T-helper 2 cell treated with Interferon-gamma antibody and Interleukin-4, amounts not matched to agents 100 ng/mL and 5 ng/mL, for 36 hours (primary cell): ENCODE measurements at regions not wholly inside any gene's neighbourhood (a gene's known extent, or its start where the extent isn't known, plus 50 kb on each side); places are given as distances from the start of the nearest gene placed in this dataset.
"Not testable (repeated sequence)": the region's sequence is repeated elsewhere in the genome, so short reads cannot be mapped to it uniquely, and the experiment has no call there.

Source experiments
- intact Hi-C: fragments of 100-400 bp; cut with micrococcal nuclease; formaldehyde crosslinking; loops from one replicate; pipeline ENCODE4 v1.15.1; 2023

DNA sequence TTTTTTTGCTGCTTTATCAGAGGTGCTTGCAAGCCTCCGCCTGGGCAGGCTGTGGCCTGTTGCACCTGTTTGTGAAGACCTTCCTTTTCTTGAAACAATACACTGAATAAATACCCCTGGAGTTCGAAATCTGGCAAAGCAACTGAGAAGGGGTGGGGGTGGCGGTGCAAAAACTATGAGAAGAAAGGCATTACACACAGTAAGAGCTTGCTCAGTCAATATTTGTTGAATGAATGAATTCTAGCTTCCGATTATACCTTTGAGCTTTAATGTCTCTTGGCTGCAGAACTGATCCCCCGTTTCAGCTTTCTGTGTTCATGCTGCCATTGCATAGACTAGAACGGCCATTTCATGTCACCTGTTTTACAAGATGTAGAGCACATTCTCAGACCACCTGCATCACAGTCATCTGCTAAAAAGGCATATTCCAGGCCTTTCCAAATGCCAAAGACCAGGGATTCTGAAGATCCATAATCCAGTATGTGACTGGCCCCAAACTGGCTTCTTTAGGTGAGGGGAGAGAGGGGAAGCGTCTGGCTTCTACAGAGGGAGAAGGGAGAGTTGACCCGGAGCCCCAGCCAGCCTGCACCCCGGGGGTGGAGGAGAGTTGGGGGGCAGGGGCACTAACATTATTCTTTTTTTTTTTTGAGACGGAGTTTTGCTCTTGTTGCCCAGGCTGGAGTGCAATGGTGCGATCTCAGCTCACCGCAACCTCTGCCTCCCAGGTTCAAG is 111.5 kb downstream of the ETS2 start:
- intact Hi-C loops = no loop called here

DNA sequence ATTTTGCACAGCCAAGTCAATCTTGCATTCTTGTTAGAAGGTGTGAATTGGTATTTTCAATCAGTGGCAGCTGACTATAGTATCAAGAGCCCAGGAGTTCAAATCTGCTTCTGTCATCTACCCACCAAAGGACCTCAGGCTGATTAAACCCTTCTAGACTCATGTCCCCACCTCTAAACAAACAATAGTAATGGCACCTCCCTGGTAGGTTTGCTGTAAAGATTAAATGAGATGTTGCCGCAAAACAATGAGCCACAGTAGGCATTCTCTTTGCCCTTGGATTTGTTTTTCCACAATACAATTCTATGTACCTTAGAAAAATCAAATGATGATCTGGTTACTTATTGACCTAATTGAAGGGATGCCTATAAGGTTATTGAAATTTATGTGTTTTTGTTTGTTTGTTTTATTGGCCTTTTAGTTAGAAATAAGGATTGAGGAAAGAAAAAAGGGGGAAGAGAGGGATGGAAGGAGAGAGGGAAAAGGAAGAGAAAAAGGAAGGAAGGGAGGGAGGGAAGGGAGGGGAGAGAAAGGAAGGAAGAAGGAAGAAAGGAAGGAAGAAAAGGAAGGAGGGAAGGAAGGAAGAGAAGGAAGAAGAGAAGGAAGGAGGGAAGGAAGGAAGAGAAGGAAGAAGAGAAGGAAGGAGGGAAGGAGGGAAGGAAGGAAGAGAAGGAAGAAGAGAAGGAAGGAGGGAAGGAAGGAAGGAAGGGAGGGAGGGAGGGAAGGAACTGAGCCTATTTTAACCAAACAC is 110.7 kb downstream of the ETS2 start:
- intact Hi-C loops = no loop called here

DNA sequence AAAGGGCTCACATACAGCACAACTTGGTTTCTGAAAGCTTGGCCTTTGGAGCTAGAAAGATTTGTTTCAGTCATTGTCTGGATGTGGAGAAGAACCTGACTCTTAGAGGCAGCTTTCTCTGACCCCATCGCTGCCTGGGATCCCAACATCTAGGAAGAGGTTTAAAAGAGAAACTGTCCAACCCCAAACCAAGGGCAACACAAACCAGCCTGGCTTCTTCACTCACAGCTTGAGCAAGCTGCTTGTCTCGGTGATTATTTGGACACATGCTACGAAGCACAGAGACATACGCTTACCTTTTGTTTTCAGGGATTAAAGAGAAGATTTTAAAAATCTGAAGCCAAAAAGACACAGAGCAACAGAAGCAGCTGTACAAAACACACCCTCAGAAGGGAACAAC is 109.8 kb downstream of the ETS2 start:
- intact Hi-C loops = no loop called here

DNA sequence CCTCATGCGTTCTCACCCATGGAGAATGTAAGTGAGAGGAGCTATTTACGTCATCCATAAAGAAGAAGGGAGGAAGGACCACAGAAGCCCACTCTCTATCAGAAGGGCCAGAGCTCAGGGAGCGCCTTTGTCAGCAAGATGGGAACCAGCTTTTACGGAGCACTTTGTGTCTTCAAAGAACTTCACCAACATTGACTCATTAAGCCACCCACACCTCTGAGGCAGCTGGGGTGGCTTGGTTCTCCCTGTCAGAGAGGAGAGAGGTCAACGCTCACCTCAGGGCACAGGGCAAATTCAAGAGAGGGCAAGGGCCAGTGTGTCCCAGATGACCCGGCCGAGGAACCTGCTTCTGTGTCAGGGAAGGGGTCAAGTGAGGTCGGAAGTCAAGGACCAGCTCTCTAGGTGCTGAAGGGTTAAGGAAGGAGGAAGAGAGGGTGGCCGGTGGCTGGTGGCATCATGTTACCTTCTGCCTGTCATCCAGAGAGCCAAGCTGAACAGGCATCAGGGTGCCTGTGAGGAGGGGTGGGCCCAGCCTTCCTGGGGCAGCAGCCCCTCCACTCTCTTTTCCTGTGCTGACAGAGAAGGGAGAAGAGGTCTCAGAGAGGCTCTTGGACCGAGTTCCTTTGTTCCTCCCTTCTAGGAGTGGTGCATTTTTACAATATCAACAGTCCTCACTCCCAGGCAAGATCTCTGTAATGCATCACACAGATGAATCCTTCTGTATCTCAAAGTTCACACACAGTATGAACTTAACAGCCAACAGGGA is 109.0 kb downstream of the ETS2 start:
- intact Hi-C loops = no loop called here

DNA sequence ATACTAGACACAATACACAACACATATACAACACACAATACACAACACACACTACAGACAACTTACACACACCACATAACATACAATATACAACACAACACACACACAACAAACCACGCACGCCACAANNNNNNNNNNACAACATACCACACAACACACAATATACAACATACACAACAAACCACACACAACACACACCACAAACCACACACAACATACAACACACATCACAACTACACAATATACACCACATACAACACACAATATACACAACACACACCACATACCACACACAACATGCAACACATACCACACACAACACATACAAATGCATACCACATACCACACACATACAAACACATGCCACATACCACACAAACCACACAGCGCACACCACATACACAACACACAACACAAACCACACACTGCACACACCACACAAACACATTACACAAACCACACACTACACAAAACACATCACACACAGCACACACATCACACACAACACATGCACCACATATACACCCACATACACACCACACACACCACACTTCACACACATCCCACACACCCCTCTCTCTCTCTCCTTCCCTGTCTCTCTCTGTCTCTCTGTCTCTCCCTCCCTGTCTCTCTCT is 108.3 kb downstream of the ETS2 start:
- intact Hi-C loops = no loop called here

DNA sequence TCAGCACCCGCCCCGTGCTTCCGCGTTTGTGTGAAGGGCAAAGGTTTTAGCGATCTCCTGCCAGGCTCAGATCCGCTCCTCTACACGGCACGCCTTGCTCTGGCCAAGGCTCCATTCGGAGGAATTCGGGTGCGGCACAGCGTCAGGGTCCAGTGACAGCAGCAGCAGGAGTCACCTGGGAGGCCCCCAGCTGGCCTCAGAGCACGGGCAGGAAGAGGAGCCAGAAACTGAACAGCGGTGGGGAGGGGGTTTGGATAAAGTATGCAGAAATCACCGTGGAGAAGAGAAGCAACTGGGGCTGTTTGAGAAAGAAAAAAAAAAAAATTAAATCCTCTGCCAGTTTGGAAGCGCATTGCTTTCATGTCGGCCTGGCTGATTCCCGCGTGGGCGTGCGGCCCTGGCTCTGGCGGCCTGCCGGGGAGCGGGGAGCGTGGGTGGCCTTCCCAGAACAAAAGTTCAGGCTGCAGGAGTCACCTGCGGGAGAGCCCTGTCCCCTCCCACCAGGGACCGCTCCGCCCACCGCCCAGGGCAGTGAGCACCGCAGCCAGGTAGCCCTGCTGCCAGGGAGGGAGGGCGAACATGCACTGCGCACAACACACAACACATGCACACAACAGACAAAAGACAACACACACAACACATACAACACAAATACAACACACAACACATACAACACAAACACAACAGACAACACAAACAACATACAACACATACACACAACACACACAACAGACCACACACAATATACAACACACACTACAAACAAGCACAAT is 107.6 kb downstream of the ETS2 start:
- intact Hi-C loops = no loop called here

DNA sequence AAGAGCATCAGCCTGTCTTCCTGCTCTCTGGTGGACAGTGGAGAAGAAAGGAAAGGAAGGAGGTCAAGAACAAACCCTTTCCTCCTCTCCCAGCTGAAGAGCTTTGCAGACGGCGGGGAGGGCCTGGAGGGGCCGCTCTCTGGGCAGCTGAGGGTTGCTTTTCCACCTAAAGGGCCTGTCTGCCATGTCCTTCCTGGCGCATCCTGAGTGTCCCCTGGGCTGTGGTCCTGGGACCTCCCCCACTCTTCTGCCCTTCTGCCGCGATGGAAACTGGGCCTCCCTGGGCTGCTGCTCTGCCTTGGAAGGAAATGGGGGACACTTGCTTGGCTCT is 107.0 kb downstream of the ETS2 start:
- intact Hi-C loops = no loop called here

DNA sequence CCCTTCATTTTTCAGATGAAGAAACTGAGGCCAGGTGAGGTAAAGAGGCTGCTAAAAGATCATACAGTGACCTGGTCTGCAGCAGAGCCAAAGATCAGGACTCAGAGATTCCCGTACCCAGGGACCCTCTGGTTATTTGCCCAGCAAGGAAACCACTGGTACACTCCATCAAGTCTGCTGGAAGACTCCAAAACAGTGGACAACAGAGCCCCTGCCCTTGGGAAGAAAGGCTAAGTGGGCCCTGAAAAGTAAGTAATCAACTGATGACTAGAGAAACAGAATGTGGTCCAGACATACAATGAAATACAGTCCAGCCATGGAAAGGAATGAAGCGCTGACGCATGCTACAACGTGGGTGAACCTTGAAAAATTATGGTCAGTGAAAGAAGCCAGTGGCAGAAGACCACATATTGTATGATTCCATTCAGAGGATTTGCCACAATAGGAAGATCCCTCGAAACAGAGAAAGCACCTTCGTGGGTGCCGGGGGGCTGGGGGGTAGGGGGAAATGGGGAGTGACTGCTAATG is 106.4 kb downstream of the ETS2 start:
- intact Hi-C loops = no loop called here

DNA sequence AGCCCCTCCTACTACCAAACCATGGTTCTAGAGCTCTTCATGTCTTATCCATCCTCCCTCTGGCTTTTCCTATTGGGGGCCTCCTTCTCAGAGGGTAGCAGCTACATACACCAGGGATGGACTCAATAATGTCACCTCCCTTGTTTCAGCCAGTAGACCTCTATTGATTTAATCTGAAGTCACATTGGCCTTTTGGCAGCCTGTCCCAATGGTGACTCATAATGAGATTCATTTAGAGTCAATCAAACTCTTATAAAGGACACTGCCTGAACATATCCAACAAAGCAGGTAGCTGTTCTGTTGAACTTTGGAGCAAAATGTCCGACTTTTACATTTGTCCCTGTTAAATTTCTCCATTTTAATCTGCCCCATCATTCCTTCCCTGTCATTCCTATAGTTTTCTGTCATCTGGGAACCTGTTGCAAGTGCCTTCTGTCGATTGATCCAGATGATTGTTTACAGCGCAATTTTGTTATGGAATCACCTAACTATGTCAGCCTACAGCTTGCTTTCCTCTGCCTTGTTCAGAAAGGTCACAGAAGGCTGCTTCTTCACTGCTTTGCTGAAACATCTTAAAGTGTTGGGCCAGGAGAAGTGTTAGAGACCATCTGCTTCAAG is 105.9 kb downstream of the ETS2 start:
- intact Hi-C loops = no loop called here

DNA sequence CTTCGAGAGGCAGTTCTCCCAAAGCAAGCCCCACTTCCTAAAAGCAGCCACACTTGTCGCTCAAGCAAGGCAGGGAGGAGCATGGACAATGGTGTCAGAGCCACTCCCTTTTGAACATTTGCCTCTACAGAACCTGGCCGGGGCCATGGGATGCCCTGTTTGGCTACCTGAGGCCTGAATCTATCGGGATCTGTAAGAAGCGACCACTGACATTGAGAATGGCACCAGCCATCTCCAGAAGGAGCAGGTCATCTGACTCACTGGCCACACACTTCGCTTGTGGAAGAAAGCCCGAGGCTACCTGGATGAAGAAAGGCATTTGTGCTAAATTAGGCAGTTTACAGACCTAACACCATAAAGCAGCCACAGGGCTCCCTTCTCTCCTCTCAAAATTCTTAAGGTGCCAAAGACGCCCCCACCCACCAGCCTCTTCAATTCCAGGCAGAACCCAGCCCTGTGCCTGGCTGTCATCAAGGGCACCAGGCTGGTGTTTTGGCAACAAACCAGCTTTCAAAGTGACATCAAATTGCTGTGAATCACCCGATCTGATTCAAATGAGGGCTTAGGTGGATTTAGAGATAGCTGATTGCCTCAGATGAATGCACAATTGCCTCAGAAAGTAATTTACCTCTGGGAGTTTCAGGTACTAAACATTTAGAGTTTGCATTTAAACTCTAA is 104.8 kb downstream of the ETS2 start:
- intact Hi-C loops = no loop called here

DNA sequence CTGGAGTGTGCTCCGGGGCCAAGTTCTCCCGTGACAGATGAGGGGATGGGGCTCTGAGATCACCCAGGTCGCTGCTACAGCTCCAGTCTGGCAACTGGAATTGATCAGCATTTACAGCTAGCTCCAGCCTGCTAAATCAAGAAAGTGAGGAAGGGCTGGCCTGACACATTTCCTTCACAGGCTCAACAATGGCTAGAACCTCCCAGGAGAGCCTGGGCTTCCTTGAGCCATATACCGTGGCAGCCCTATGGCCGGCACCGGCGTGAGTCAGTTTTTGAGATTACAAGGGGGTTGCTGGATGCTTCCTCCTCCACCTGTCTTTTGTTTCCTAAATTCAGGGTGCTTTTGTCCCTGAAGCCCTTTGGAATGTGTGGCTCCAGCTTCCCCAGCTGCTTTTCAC is 104.2 kb downstream of the ETS2 start:
- intact Hi-C loops = no loop called here

DNA sequence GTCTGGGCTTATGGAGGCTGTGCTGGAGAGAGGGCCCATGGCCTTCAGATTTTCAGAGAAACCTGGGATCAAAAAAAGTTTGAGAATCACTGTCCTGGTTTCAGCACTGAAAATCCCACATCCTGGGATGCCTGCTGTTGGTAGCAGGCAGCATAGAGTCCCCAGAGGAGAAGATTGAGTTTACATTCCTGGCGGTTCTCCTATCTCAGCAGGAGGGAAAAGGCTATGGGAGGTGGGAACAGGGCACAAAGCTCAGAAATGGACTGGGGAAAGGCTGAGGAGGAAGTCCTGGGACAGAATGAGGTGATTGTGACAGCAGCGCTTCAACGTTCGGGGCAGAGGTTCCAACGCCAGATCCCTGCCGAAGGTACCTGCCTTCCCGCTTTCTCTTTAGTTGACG is 103.4 kb downstream of the ETS2 start:
- intact Hi-C loops = no loop called here

DNA sequence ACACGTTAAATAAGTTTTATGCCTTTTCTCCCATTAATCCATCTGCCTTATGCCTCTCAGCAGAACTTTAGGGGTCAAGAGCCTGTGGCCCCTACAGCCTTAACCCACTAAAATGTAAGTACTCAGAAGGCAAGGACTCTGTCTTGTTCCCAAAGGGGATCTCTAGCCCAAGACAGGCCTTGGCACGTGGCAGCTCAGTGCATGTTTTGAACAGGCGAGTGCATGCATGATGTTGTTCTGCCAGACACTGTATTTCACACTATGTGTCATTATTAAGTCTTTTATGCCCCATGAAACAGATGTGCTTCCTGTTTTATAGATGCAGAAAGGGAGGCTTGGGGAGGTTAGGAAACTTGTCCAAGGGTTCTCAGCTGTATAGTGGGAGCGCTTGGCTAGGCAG is 102.8 kb downstream of the ETS2 start:
- intact Hi-C loops = no loop called here

DNA sequence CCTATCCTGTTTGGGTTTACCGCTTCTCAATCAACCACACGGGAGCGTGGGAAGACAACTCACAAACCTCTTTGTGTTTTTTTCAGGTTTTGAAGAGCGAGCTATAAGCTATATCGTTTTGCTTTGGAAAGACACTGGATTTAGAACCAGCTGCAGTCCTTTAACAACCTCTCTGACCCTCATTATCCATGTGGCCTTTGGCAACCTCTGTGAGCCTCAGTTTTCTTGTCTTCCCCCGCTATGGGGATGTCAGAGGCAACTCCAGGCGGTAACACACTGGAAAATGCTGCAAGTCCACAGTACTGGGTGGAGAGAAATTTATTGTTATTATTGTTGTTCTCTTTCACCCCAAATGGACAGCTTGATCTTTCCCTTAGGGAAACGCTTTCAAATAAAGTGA is 100.0 kb downstream of the ETS2 start:
- intact Hi-C loops = no loop called here

DNA sequence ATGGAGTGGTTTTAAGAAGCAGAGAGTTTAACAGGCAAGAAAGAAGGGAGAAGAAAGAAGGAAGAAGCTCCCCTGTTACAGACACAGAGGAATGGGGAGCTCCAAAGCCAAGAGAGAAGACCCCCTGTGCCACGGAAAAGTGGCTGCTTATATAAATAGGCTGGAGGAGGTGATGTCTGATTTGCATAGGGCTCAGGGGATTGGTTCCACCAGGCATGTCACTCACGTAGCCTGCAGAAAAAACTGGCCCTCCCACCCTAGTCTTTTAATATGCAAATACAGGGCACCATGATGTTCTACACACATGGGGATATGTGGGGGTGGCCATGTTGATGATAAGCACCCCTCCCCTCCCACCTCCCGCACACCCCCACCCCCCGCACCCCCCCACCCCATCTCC is 99.6 kb downstream of the ETS2 start:
- intact Hi-C loops = no loop called here

DNA sequence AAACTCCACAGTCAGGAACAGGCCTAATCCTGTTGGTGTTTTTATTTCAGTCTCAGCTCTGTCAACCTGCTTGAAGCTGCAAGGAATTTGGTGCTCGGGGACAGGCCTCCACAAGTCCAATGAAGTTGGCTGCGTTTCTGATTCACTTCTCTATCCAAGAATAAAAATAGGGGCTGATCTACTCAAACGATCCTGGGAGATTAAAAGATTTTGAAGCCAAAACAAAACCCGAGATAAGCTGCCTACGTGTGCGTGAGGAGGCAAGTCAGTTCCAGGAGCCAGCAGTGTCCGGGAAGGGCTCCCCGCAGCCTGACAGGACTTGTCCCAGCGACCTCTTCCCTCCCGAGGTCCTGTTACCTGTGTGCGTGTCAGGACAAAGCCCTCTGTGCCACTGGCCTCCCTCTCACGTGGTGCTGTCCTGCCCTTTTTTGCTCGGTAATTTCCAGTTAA is 98.0 kb downstream of the ETS2 start:
- intact Hi-C loops = no loop called here

DNA sequence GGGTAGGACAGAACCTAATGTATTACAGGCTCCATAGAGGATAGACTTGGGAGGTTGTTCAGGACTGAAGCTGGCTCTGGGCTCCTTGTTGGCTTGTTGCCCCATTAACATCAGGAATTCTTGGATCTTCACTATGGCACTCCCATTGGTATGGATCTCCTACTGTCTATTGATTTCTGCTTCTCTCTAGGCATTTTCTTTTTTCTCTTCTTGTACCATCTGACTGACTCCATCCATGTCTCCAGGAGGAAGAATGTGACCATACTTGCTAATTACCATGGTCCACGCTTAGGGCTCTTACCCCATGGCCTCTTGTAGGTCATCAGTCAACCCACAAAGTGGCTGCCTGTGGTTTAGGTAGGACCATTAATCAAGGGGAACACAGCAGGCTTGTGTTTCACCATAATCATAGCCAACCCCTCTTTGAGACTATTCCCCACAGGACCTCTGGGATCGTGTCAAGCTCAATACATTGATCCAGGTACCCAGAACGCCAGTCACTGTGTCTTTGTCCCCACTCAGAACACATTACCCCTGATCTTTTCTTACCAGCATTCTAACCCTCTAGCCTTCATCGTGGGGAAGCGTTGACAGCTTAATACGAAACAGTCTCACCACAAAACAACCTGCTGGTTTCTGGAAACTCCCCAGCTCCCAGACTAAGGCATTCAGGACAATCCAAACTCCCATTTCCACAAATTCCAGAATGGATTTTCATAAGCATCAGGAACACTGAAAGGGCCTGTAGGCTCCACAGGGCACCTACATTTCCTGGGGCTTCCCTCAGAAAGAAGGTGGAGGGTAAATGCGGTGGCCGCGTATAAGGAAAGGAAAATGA is 97.1 kb downstream of the ETS2 start:
- intact Hi-C loops = no loop called here

DNA sequence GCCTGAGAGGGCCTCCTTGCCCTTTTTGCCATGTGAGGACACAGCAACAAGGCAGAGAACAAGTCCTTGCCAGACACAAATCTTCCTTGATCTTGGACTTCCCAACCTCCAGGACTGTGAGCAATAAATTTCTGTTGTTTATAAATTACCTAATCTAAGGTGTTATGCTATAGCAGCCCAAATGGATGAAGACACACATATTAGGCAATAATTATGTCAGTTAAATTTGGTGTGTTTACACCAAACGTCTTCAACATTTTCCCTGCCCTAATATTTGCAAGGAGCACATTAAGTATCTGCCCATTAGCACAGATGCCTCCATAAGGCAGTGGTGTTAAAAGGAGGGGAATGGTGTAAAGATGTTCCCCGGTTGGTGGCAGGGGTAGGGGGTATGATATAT is 94.8 kb downstream of the ETS2 start:
- intact Hi-C loops = no loop called here

DNA sequence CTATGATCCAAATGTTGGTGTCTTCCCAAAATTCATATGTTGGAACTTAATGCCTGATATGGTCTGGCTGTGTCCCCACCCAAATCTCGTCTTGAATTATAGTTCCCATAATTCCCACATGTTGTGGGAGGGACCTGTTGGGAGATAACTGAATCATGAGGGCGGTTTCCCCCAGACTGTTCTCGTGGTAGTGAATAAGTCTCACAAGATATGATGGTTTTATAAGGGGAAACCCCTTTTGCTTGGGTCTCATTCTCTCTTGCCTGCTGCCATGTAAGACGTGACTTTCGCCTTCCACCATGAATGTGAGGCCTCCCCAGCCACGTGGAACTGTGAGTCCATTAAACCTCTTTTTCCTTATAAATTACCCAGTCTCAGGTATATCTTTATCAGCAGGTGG is 94.3 kb downstream of the ETS2 start:
- intact Hi-C loops = not testable (repeated sequence)
